ENCODE measurements at regions not wholly inside any gene's neighbourhood (a gene's known extent, or its start where the extent isn't known, plus 50 kb on each side); places are given as distances from the start of the nearest gene placed in this dataset.

DNA sequence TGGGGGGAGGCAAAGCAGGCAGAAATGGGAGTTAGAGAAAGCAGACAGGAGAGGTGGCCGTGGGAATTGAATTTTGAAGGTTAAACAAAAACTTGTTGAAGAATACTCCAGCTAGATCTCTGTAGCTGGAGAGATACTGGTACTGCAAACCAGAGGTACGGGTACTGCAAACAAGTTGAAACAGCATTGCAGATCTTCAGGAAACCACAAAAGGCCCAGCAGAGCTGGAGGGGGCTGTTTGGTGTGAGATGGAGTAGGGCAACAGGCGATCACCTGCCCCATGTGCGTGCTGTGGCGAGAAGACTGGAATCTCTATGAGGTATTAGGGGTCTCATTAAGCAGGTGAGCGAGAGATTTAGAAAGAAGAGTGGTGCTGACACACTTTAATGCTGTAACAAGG lies 77.7 kb upstream of the RGS4 start:
- TF ChIP-seq, protein P1, sequence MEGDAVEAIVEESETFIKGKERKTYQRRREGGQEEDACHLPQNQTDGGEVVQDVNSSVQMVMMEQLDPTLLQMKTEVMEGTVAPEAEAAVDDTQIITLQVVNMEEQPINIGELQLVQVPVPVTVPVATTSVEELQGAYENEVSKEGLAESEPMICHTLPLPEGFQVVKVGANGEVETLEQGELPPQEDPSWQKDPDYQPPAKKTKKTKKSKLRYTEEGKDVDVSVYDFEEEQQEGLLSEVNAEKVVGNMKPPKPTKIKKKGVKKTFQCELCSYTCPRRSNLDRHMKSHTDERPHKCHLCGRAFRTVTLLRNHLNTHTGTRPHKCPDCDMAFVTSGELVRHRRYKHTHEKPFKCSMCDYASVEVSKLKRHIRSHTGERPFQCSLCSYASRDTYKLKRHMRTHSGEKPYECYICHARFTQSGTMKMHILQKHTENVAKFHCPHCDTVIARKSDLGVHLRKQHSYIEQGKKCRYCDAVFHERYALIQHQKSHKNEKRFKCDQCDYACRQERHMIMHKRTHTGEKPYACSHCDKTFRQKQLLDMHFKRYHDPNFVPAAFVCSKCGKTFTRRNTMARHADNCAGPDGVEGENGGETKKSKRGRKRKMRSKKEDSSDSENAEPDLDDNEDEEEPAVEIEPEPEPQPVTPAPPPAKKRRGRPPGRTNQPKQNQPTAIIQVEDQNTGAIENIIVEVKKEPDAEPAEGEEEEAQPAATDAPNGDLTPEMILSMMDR (IDR thresholded peaks at IDR 0.05): no peak
- no peak for TF ChIP-seq POLR2A (IDR thresholded peaks at IDR 0.05)

All from right lobe of liver (tissue), 4 donors.